Smooth muscle cell (in vitro differentiated cells): ENCODE measurements at regions not wholly inside any gene's neighbourhood (a gene's known extent, or its start where the extent isn't known, plus 50 kb on each side); places are given as distances from the start of the nearest gene placed in this dataset.

Experiments
- DNase-seq: peaks from one replicate; lab custom pipeline; 2025; ENCODE audit not compliant: unreplicated experiment; lab: John Stamatoyannopoulos, UW
- H2AFZ ChIP-seq: fragments of 200-600 bp; sonication (generic); 2 replicates; pipeline ENCODE4 v1.6.0; 2016; ENCODE audit warnings: antibody characterized with exemption, low read depth, mild to moderate bottlenecking
- H3F3A ChIP-seq: fragments of 200-600 bp; sonication (generic); 2 replicates; pipeline ENCODE4 v1.6.0; 2017; ENCODE audit warnings: antibody characterized with exemption, low read depth
- H3K27ac ChIP-seq: fragments of 200-600 bp; sonication (generic); 2 replicates; pipeline ENCODE4 v1.5.1; 2016; ENCODE audit warnings: low read depth, mild to moderate bottlenecking
- H3K27me3 ChIP-seq: fragments of 200-600 bp; sonication (generic); 2 replicates; pipeline ENCODE4 v1.6.1; 2016; ENCODE audit warnings: low read depth, mild to moderate bottlenecking
- H3K36me3 ChIP-seq: fragments of 200-600 bp; sonication (generic); 2 replicates; pipeline ENCODE4 v1.5.1; 2016; ENCODE audit warnings: low read depth
- H3K4me1 ChIP-seq: fragments of 200-600 bp; sonication (generic); 2 replicates; pipeline ENCODE4 v1.5.1; 2016; ENCODE audit warnings: low read depth
- H3K4me2 ChIP-seq: fragments of 200-600 bp; sonication (generic); 2 replicates; pipeline ENCODE4 v1.6.0; 2016; ENCODE audit warnings: mild to moderate bottlenecking
- H3K4me3 ChIP-seq: fragments of 200-600 bp; sonication (generic); 2 replicates; pipeline ENCODE4 v1.5.1; 2016; ENCODE audit warnings: mild to moderate bottlenecking
- H3K79me2 ChIP-seq: fragments of 200-600 bp; sonication (generic); 2 replicates; pipeline ENCODE4 v1.6.0; 2016; ENCODE audit warnings: low read depth, mild to moderate bottlenecking
- H3K9ac ChIP-seq: fragments of 200-600 bp; sonication (generic); 2 replicates; pipeline ENCODE4 v1.6.0; 2016; ENCODE audit warnings: low read depth
- H3K9me3 ChIP-seq: fragments of 200-600 bp; sonication (generic); replicated peaks from 2 replicates; pipeline ENCODE4 v1.5.1; 2016; ENCODE audit warnings: low read depth
- H4K20me1 ChIP-seq: fragments of 200-600 bp; sonication (generic); 2 replicates; pipeline ENCODE4 v1.6.0; 2016; ENCODE audit warnings: low read depth
- WGBS: methylation state at CpG from one replicate; pipeline ENCODE4 v1.1.7; 2016; ENCODE audit warnings: low lambda C conversion rate; 5-methylcytosine and 5-hydroxymethylcytosine counted together
- TF ChIP-seq, protein P1 (sequence below): fragments of 200-600 bp; sonication (generic); IDR thresholded peaks from 2 replicates; pipeline ENCODE4 v1.5.1; 2017; ENCODE audit warnings: borderline replicate concordance, mild to moderate bottlenecking, antibody characterized with exemption; ENCODE audit not compliant: insufficient read depth, poor library complexity, severe bottlenecking

DNA sequence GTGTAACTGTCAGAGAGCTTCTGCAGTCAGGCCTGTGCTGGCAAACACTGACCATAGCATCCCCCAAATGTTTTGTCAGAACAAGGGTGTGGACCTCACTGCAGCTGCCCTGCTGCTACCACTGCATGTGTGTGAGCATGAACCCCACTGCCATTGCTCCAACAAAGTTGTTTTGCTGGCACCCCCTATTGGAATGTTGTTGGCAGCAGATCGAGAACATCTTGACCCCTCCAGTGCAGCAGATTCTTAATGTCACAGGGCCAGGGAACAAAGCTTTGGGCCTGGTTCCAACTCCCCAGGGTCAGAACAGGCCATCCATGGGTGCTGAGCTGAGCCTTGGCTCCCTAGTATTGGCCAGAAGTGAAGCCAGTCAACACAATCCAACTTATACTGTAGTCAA is 1537.4 kb downstream of the NCAM2 start:
- H3K36me3 ChIP-seq = no peaks in the 10 kb centered on the region
- H3K79me2 ChIP-seq = no peaks in the 10 kb centered on the region
- H4K20me1 ChIP-seq = no peaks in the 10 kb centered on the region
- no peak overlapping the region for H3K4me3 ChIP-seq
- TF ChIP-seq, protein P1, sequence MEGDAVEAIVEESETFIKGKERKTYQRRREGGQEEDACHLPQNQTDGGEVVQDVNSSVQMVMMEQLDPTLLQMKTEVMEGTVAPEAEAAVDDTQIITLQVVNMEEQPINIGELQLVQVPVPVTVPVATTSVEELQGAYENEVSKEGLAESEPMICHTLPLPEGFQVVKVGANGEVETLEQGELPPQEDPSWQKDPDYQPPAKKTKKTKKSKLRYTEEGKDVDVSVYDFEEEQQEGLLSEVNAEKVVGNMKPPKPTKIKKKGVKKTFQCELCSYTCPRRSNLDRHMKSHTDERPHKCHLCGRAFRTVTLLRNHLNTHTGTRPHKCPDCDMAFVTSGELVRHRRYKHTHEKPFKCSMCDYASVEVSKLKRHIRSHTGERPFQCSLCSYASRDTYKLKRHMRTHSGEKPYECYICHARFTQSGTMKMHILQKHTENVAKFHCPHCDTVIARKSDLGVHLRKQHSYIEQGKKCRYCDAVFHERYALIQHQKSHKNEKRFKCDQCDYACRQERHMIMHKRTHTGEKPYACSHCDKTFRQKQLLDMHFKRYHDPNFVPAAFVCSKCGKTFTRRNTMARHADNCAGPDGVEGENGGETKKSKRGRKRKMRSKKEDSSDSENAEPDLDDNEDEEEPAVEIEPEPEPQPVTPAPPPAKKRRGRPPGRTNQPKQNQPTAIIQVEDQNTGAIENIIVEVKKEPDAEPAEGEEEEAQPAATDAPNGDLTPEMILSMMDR = no peak
- no peaks in the 10 kb centered on the region for H3K4me1 ChIP-seq
- DNase-seq = no peak
- H3K27ac ChIP-seq = no peak overlapping the region
- no peaks in the 10 kb centered on the region for H3K27me3 ChIP-seq
- H3K9me3 ChIP-seq = peaks cover 2% of the 10 kb centered on the region
- WGBS = 83% methylated on average over 1 of the region's 1 CpG
- H3F3A ChIP-seq = no peaks in the 10 kb centered on the region
- H2AFZ ChIP-seq = no peak overlapping the region
- H3K4me2 ChIP-seq = no peak overlapping the region
- no peak overlapping the region for H3K9ac ChIP-seq

DNA sequence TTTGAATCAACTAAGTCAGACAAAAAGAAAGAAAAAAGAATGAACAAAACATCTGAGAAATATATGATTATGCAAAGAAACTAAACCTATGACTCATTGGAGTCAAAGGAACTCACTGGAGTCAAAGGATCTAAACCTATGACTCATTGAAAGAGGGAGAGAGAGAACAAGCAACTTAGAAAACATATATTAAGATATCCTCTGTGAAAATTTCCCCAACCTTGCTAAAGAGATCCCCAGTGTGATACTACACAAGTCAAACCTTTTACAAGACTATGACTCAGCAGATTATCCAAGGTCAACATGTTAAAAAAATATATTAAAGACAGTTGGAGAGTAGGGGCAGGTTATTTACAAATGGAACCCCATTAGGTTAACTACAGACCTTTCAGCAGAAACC is 1538.3 kb downstream of the NCAM2 start:
- H4K20me1 ChIP-seq = no peaks in the 10 kb centered on the region
- no peaks in the 10 kb centered on the region for H3K79me2 ChIP-seq
- H2AFZ ChIP-seq = no peak overlapping the region
- H3K27ac ChIP-seq = no peak overlapping the region
- no peak overlapping the region for H3K9ac ChIP-seq
- no peaks in the 10 kb centered on the region for H3F3A ChIP-seq
- H3K9me3 ChIP-seq = peaks cover 2% of the 10 kb centered on the region
- H3K4me3 ChIP-seq = no peak overlapping the region
- no peak overlapping the region for H3K4me2 ChIP-seq
- H3K36me3 ChIP-seq = no peaks in the 10 kb centered on the region
- DNase-seq = no peak
- H3K4me1 ChIP-seq = no peaks in the 10 kb centered on the region
- TF ChIP-seq, protein P1 = no peak
- H3K27me3 ChIP-seq = no peaks in the 10 kb centered on the region

DNA sequence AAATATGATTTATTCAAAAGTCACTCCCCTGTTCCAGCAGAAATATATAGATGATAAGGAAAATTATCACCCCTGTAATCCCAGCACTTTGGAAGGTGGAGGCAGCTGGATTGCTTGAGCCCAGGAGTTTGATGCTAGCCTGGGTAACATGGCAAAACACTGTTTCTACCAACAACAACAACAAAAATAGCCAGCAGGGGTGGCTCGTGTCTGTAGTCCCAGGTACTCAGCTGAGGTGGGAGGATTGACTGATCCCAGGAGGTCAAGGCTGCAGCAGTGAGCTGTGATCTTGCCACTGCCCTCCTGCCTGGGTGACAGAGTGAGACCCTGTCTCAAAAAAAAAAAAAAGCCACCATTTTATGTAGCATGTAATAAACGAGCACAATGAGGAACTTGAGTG is 1546.5 kb downstream of the NCAM2 start:
- no peak overlapping the region for H2AFZ ChIP-seq
- DNase-seq = no peak
- TF ChIP-seq, protein P1 = no peak
- peaks cover under 1% of the 10 kb centered on the region for H3K9me3 ChIP-seq
- H3K79me2 ChIP-seq = no peaks in the 10 kb centered on the region
- H3K9ac ChIP-seq = no peak overlapping the region
- no peak overlapping the region for H3K27ac ChIP-seq
- no peaks in the 10 kb centered on the region for H3F3A ChIP-seq
- no peak overlapping the region for H3K4me3 ChIP-seq
- no peak overlapping the region for H3K4me2 ChIP-seq
- no peaks in the 10 kb centered on the region for H3K4me1 ChIP-seq
- no peaks in the 10 kb centered on the region for H4K20me1 ChIP-seq
- WGBS = 59% methylated on average over 2 of the region's 2 CpGs
- no peaks in the 10 kb centered on the region for H3K27me3 ChIP-seq
- H3K36me3 ChIP-seq = no peaks in the 10 kb centered on the region

DNA sequence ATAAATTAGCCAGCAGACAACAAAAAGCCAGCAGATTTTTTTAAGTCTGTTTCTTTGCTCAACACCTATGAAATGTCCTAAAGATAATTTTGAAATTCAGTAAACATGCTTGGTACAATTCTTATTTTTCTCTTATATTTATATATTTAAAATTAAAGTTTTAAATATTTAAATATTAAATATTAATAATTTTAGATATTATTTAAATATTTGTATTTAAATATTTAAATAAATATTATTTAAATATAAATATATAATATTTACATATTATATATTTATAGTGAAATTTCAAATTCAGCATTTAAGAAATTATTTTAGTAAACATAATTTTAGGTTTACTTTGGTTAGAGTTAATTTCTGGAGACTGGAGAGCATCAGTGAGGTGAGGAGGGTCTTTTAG is 1554.2 kb downstream of the NCAM2 start:
- H4K20me1 ChIP-seq = no peaks in the 10 kb centered on the region
- H3K4me1 ChIP-seq = no peaks in the 10 kb centered on the region
- H3K27ac ChIP-seq = no peak overlapping the region
- TF ChIP-seq, protein P1 = no peak
- H3K4me2 ChIP-seq = no peak overlapping the region
- no peak overlapping the region for H3K9ac ChIP-seq
- no peaks in the 10 kb centered on the region for H3F3A ChIP-seq
- H3K9me3 ChIP-seq = no peaks in the 10 kb centered on the region
- no peak overlapping the region for H3K4me3 ChIP-seq
- no peaks in the 10 kb centered on the region for H3K36me3 ChIP-seq
- no peaks in the 10 kb centered on the region for H3K27me3 ChIP-seq
- no peak overlapping the region for H2AFZ ChIP-seq
- H3K79me2 ChIP-seq = no peaks in the 10 kb centered on the region
- DNase-seq = no peak
